ENCODE measurements at regions not wholly inside any gene's neighbourhood (a gene's known extent, or its start where the extent isn't known, plus 50 kb on each side); places are given as distances from the start of the nearest gene placed in this dataset.

GRCh38 chr1:162993846-162994245 lies 75.3 kb upstream of the RGS4 start:
- DNase-seq, result no peak
- Mint-ChIP-seq H3K27me3 (ENCODE audit: low read depth, poor library complexity) (peaks cover 9% of the 10 kb centered on the region), H3K9me3 (no peaks in the 10 kb centered on the region), H3K36me3 (ENCODE audit: low read depth) (no peaks in the 10 kb centered on the region), H3K4me1 (no peaks in the 10 kb centered on the region), H3K27ac (no peak overlapping the region), H3K4me3 (no peak overlapping the region)
- no peak for TF ChIP-seq CTCF (IDR thresholded peaks at IDR 0.05)

GRCh38 chr1:162992945-162993344 lies 76.2 kb upstream of the RGS4 start:
- Mint-ChIP-seq H3K4me1 (no peaks in the 10 kb centered on the region), H3K27me3 (ENCODE audit: low read depth, poor library complexity) (peaks cover 9% of the 10 kb centered on the region), H3K9me3 (no peaks in the 10 kb centered on the region), H3K36me3 (ENCODE audit: low read depth) (no peaks in the 10 kb centered on the region), H3K27ac (no peak overlapping the region), H3K4me3 (no peak overlapping the region)
- no peak for DNase-seq
- TF ChIP-seq CTCF (IDR thresholded peaks at IDR 0.05), result no peak

GRCh38 chr1:162991444-162991843 lies 77.7 kb upstream of the RGS4 start:
- TF ChIP-seq CTCF (IDR thresholded peaks at IDR 0.05), result no peak
- Mint-ChIP-seq H3K27ac (no peak overlapping the region), H3K27me3 (ENCODE audit: low read depth, poor library complexity) (peaks cover 9% of the 10 kb centered on the region), H3K4me1 (no peaks in the 10 kb centered on the region), H3K4me3 (no peak overlapping the region), H3K9me3 (no peaks in the 10 kb centered on the region), H3K36me3 (ENCODE audit: low read depth) (no peaks in the 10 kb centered on the region)
- DNase-seq, result no peak

GRCh38 chr1:162990665-162991064 lies 78.5 kb upstream of the RGS4 start:
- H3K27me3 Mint-ChIP-seq (ENCODE audit: low read depth, poor library complexity), result peaks cover 9% of the 10 kb centered on the region
- H3K4me1 Mint-ChIP-seq, result no peaks in the 10 kb centered on the region
- no peak overlapping the region for H3K27ac Mint-ChIP-seq
- TF ChIP-seq CTCF (IDR thresholded peaks at IDR 0.05), result no peak
- no peaks in the 10 kb centered on the region for H3K9me3 Mint-ChIP-seq
- no peaks in the 10 kb centered on the region for H3K36me3 Mint-ChIP-seq (ENCODE audit: low read depth)
- no peak for DNase-seq
- no peak overlapping the region for H3K4me3 Mint-ChIP-seq

- H3K27ac Mint-ChIP-seq, result no peak overlapping the region
- H3K4me1 Mint-ChIP-seq, result no peaks in the 10 kb centered on the region
- H3K36me3 Mint-ChIP-seq (ENCODE audit: low read depth), result no peaks in the 10 kb centered on the region
- no peak for TF ChIP-seq CTCF (IDR thresholded peaks at IDR 0.05)
- peaks cover 9% of the 10 kb centered on the region for H3K27me3 Mint-ChIP-seq (ENCODE audit: low read depth, poor library complexity)
- H3K4me3 Mint-ChIP-seq, result no peak overlapping the region
- DNase-seq, result no peak
- H3K9me3 Mint-ChIP-seq, result no peaks in the 10 kb centered on the region
Observed at GRCh38 chr1:162988869-162989268, 80.3 kb upstream of the RGS4 start.

GRCh38 chr1:162987866-162988265 lies 81.3 kb upstream of the RGS4 start:
- no peak for TF ChIP-seq CTCF (IDR thresholded peaks at IDR 0.05)
- H3K9me3 Mint-ChIP-seq, result no peaks in the 10 kb centered on the region
- H3K4me1 Mint-ChIP-seq, result no peaks in the 10 kb centered on the region
- H3K4me3 Mint-ChIP-seq, result no peak overlapping the region
- no peaks in the 10 kb centered on the region for H3K36me3 Mint-ChIP-seq (ENCODE audit: low read depth)
- H3K27ac Mint-ChIP-seq, result no peak overlapping the region
- peaks cover 5% of the 10 kb centered on the region for H3K27me3 Mint-ChIP-seq (ENCODE audit: low read depth, poor library complexity)
- DNase-seq, result no peak

Measured in nephron progenitor cell (in vitro differentiated cells).